OCI-LY3 (cell line): ENCODE measurements at regions not wholly inside any gene's neighbourhood (a gene's known extent, or its start where the extent isn't known, plus 50 kb on each side); places are given as distances from the start of the nearest gene placed in this dataset.

Experiments used
- EZH2phosphoT487 ChIP-seq: fragments of 200-600 bp; shearing (Covaris generic); IDR thresholded peaks from 2 replicates; pipeline ENCODE4 v1.6.1; 2018; ENCODE audit warnings: antibody characterized with exemption, mixed run types, low read depth
- TF ChIP-seq, protein P1 (sequence below): fragments of 200-600, 300-600 bp; sonication (generic); IDR thresholded peaks from 2 replicates; pipeline ENCODE4 v1.5.1; 2014; ENCODE audit warnings: antibody characterized with exemption, low read length, low read depth

DNA sequence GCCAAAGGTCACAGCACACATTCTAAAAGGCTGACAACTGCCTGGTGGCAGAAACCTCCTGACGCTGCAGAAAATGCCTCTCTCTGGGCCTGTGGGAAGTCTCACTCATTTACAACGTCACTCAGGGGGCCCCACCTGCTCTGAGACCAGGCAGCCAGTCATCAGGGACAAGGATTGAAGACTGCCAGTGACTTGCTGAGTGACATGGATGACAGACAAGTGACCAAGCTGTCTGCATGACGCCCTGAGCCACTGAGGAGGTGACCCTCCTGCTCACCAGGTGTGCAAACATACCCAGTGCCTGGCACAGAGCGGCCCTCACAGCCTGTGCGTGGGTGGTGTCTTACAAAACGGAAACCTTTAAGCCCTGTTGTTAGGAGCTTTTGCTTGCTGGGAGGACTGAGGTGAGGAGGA is 392.4 kb downstream of the TNS1 start:
- TF ChIP-seq, protein P1, sequence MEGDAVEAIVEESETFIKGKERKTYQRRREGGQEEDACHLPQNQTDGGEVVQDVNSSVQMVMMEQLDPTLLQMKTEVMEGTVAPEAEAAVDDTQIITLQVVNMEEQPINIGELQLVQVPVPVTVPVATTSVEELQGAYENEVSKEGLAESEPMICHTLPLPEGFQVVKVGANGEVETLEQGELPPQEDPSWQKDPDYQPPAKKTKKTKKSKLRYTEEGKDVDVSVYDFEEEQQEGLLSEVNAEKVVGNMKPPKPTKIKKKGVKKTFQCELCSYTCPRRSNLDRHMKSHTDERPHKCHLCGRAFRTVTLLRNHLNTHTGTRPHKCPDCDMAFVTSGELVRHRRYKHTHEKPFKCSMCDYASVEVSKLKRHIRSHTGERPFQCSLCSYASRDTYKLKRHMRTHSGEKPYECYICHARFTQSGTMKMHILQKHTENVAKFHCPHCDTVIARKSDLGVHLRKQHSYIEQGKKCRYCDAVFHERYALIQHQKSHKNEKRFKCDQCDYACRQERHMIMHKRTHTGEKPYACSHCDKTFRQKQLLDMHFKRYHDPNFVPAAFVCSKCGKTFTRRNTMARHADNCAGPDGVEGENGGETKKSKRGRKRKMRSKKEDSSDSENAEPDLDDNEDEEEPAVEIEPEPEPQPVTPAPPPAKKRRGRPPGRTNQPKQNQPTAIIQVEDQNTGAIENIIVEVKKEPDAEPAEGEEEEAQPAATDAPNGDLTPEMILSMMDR: no peak
- TF ChIP-seq EZH2phosphoT487: no peak
